Neural crest cell (in vitro differentiated cells): ENCODE measurements at regions not wholly inside any gene's neighbourhood (a gene's known extent, or its start where the extent isn't known, plus 50 kb on each side); places are given as distances from the start of the nearest gene placed in this dataset.
A peak's percentile ranks its signal among the peaks of the same experiment; 100 is the strongest.

Experiments used
- DNase-seq: peaks from one replicate; pipeline ENCODE4 v3.0.0; 2021; ENCODE audit warnings: low read depth, mixed read lengths, low spot score
- H3K27ac Mint-ChIP-seq: one replicate; pipeline ENCODE4 v1.8.0; 2021; ENCODE audit warnings: mild to moderate bottlenecking, mixed read lengths; ENCODE audit not compliant: unreplicated experiment
- H3K27me3 Mint-ChIP-seq: 2 replicates; pipeline ENCODE4 v1.8.0; 2021; ENCODE audit warnings: low read depth, mild to moderate bottlenecking, mixed read lengths
- H3K36me3 Mint-ChIP-seq: 2 replicates; pipeline ENCODE4 v1.8.0; 2021; ENCODE audit warnings: low read depth, mild to moderate bottlenecking, mixed read lengths
- H3K4me1 Mint-ChIP-seq: 2 replicates; pipeline ENCODE4 v1.8.0; 2021; ENCODE audit warnings: mixed read lengths
- H3K4me3 Mint-ChIP-seq: one replicate; pipeline ENCODE4 v1.8.0; 2021; ENCODE audit warnings: mild to moderate bottlenecking, mixed read lengths
- H3K9me3 Mint-ChIP-seq: 2 replicates; pipeline ENCODE4 v1.8.0; 2021; ENCODE audit warnings: mixed read lengths
- TF ChIP-seq, protein P1 (sequence below): fragments of 200-600 bp; sonication (generic); conservative IDR thresholded peaks from 2 replicates; pipeline ENCODE4 v1.5.0; 2021; ENCODE audit warnings: antibody characterized with exemption, mild to moderate bottlenecking

GRCh38 chr6:56803594-56803993 is 151.3 kb upstream of the BEND6 start:
- TF ChIP-seq, protein P1, sequence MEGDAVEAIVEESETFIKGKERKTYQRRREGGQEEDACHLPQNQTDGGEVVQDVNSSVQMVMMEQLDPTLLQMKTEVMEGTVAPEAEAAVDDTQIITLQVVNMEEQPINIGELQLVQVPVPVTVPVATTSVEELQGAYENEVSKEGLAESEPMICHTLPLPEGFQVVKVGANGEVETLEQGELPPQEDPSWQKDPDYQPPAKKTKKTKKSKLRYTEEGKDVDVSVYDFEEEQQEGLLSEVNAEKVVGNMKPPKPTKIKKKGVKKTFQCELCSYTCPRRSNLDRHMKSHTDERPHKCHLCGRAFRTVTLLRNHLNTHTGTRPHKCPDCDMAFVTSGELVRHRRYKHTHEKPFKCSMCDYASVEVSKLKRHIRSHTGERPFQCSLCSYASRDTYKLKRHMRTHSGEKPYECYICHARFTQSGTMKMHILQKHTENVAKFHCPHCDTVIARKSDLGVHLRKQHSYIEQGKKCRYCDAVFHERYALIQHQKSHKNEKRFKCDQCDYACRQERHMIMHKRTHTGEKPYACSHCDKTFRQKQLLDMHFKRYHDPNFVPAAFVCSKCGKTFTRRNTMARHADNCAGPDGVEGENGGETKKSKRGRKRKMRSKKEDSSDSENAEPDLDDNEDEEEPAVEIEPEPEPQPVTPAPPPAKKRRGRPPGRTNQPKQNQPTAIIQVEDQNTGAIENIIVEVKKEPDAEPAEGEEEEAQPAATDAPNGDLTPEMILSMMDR: no peak
- H3K27ac Mint-ChIP-seq: no peak overlapping the region
- no peaks in the 10 kb centered on the region for H3K27me3 Mint-ChIP-seq
- peaks cover 4% of the 10 kb centered on the region for H3K36me3 Mint-ChIP-seq
- no peaks in the 10 kb centered on the region for H3K9me3 Mint-ChIP-seq
- no peak for DNase-seq
- H3K4me3 Mint-ChIP-seq: no peak overlapping the region
- H3K4me1 Mint-ChIP-seq: peaks cover 50% of the 10 kb centered on the region

DNA sequence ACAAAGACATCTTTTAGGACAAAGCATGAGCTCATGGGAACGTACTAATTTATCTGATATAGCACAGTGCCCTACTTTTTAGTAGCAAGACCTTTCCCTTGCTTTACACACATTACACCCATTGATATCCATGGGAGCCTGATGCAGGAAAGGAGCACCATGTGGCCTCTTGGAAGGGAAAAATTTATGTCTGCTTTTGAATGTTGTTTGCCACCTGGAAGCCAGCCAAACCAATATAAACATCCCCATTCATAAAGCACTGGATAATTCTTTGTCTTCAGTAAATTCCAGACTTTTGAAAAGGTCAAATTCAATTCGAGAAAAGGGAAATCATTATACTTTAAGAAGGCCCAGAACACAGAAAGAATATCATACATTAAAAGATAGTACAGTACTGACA is 152.3 kb upstream of the BEND6 start:
- Mint-ChIP-seq H3K9me3 (no peaks in the 10 kb centered on the region), H3K4me3 (peak overlapping the region; percentile 9), H3K36me3 (peaks cover 5% of the 10 kb centered on the region), H3K4me1 (peaks cover 50% of the 10 kb centered on the region), H3K27ac (peak overlapping the region; percentile 36), H3K27me3 (no peaks in the 10 kb centered on the region)
- DNase-seq: no peak
- TF ChIP-seq, protein P1: no peak

DNA sequence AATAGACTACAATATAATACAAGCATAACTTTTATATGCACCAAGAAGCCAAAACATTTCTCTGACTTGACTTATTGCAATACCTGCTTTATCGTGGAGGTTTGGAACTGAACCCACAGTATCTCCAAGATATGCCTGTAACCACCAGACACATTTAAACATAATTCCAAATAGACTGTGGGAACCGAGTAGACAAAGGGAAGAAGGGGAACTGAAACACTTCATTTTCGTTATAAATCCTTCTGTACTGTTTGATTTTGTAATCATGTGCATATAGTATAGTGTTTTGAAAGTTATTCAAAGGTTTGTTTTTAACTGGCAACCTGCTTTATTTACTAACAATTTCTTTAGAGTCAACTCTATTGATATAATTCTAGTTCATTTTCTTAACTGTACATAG is 154.9 kb upstream of the BEND6 start:
- Mint-ChIP-seq H3K27ac (no peak overlapping the region), H3K27me3 (no peaks in the 10 kb centered on the region), H3K36me3 (peaks cover 5% of the 10 kb centered on the region), H3K9me3 (no peaks in the 10 kb centered on the region), H3K4me3 (no peak overlapping the region), H3K4me1 (peaks cover 41% of the 10 kb centered on the region)
- no peak for DNase-seq
- TF ChIP-seq, protein P1: no peak

DNA sequence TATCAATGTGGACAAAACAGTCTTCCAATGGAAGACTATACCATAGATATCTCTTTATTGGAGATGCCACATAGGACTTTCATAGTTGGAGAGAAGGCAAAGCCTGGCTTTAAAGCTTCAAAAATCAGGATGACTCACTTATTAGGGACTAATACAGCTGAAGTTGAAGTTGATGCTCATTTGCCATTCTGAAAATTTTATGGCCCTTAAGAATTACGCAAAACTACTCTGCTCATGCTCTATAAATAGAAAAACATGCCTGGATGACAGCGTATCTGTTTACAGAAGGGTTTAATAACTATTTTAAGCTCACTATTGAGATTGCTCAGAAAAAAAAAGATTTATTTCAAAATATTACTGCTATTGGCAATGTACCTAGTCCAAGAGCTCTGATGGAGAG is 155.5 kb upstream of the DST start:
- H3K9me3 Mint-ChIP-seq: no peaks in the 10 kb centered on the region
- peaks cover 33% of the 10 kb centered on the region for H3K4me1 Mint-ChIP-seq
- no peak overlapping the region for H3K27ac Mint-ChIP-seq
- DNase-seq: no peak
- H3K4me3 Mint-ChIP-seq: no peak overlapping the region
- H3K36me3 Mint-ChIP-seq: peaks cover 5% of the 10 kb centered on the region
- TF ChIP-seq, protein P1: no peak
- no peaks in the 10 kb centered on the region for H3K27me3 Mint-ChIP-seq

DNA sequence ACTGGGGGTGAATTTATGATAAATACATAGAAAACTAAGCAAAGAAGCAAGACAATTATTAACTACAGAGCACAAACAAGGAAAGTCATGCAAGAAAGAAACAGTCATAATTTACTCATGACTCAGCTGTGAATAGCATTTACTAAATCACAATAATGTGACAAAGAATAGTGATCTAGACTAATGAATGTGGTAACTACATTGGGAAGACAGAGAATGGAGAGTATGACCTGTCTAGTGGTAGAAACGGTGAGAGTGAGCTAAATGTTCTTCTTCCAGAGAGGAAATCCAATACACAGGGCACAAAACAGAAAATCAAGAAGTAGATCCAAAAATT is 153.5 kb upstream of the DST start:
- peaks cover 21% of the 10 kb centered on the region for H3K4me1 Mint-ChIP-seq
- TF ChIP-seq, protein P1: no peak
- no peaks in the 10 kb centered on the region for H3K27me3 Mint-ChIP-seq
- H3K27ac Mint-ChIP-seq: no peak overlapping the region
- no peak for DNase-seq
- peaks cover 5% of the 10 kb centered on the region for H3K36me3 Mint-ChIP-seq
- no peaks in the 10 kb centered on the region for H3K9me3 Mint-ChIP-seq
- no peak overlapping the region for H3K4me3 Mint-ChIP-seq
